K562 (cell line): ENCODE measurements at regions not wholly inside any gene's neighbourhood (a gene's known extent, or its start where the extent isn't known, plus 50 kb on each side); places are given as distances from the start of the nearest gene placed in this dataset.

ENCODE experiments used
- ATAC-seq: fragments of 200-7000 bp; cut with Tn5 transposase; 3 replicates; pipeline ENCODE4 v1.9.1; 2020; ENCODE audit warnings: moderate library complexity
- BruUV-seq: library from RNA; stranded (reverse); fragments of 400-500 nt; replicated peaks from 2 replicates; lab custom pipeline; 2021; lab: Mats Ljungman, UMichigan
- CTCF ChIA-PET: fragments of 300-600 bp; formaldehyde crosslinking; extraction: SDS; loops from one replicate; lab custom pipeline; 2021; ENCODE audit warnings: low intra/inter-chr PET ratio; lab: Yijun Ruan, JAX
- POLR2A ChIA-PET: fragments of 300-600, 350-650 bp; sonication (Branson Sonifier 250); formaldehyde crosslinking; extraction: SDS; loops from one replicate; lab custom pipeline; 2021; ENCODE audit warnings: antibody characterized with exemption, inconsistent platforms; lab: Yijun Ruan, JAX
- DNase-seq, 4 experiments: peaks; one replicate each; pipeline versions ENCODE4 v3.0.0 to v3.0.0-alpha.2; 2011 to 2018; ENCODE audit warnings: low spot score in 3 of 4, mixed read lengths in 3 of 4; ENCODE audit errors: extremely low read depth in 1 of 4
- FAIRE-seq: peaks from 2 replicates; lab custom pipeline; 2011; peaks lifted over from hg19 to GRCh38; lab: Jason Lieb, UNC
- H2AFZ ChIP-seq: 2 replicates; pipeline ENCODE4 v1.6.0; 2011; ENCODE audit warnings: low read depth, low read length, control low read depth, inconsistent platforms
- H3K27ac ChIP-seq: fragments of 200-600 bp; 3 replicates; pipeline ENCODE4 v1.8.0; 2011; ENCODE audit warnings: low read depth, mild to moderate bottlenecking, control low read depth, inconsistent platforms, low read length, moderate library complexity, mixed read lengths; ENCODE audit errors: extremely low read depth
- H3K27me3 ChIP-seq, 2 experiments: fragments of 300-600 bp in 1 of 2; 2 replicates in 1 of 2; 3 replicates in 1 of 2; pipeline versions ENCODE4 v1.6.0 to v1.8.0; 2011; ENCODE audit warnings: inconsistent platforms in 2 of 2, low read length in 2 of 2, mild to moderate bottlenecking in 1 of 2, mixed read lengths in 1 of 2, moderate library complexity in 1 of 2; ENCODE audit not compliant: control insufficient read depth in 2 of 2, insufficient read depth in 2 of 2
- H3K36me3 ChIP-seq: fragments of 300-600 bp; 3 replicates; pipeline ENCODE4 v1.8.0; 2011; ENCODE audit warnings: mild to moderate bottlenecking, low read length, inconsistent platforms; ENCODE audit not compliant: control insufficient read depth, insufficient read depth
- H3K4me1 ChIP-seq, 2 experiments: fragments of 200-600 bp in 1 of 2; replicated peaks in 1 of 2; 2 replicates in 1 of 2; 3 replicates in 1 of 2; pipeline versions ENCODE4 v1.5.1 to v1.8.0; 2011; ENCODE audit warnings: inconsistent platforms in 2 of 2, low read length in 2 of 2, mild to moderate bottlenecking in 1 of 2, mixed read lengths in 1 of 2, moderate library complexity in 1 of 2; ENCODE audit not compliant: control insufficient read depth in 2 of 2, insufficient read depth in 2 of 2
- H3K4me2 ChIP-seq: 2 replicates; pipeline ENCODE4 v1.6.1; 2011; ENCODE audit warnings: low read length, control low read depth, inconsistent platforms, mixed read lengths; ENCODE audit not compliant: insufficient read depth
- H3K4me3 ChIP-seq: fragments of 200-600 bp; sonication (generic), shearing (Covaris generic); 2 replicates; pipeline ENCODE4 v1.5.1; 2016; ENCODE audit warnings: control low read depth, inconsistent platforms
- H3K79me2 ChIP-seq: fragments of 200-600 bp; 3 replicates; pipeline ENCODE4 v1.8.0; 2011; ENCODE audit warnings: low read length, inconsistent platforms; ENCODE audit not compliant: control insufficient read depth, insufficient read depth
- H3K9ac ChIP-seq, 2 experiments: 2 replicates each; pipeline versions ENCODE4 v1.6.0 to v1.6.1; 2011; ENCODE audit warnings: low read depth in 2 of 2, low read length in 2 of 2, control low read depth in 1 of 2, inconsistent platforms in 1 of 2, mild to moderate bottlenecking in 1 of 2, mixed read lengths in 1 of 2; ENCODE audit not compliant: insufficient read depth in 1 of 2
- H3K9me1 ChIP-seq: one replicate; pipeline ENCODE4 v1.6.0; 2011; ENCODE audit warnings: inconsistent platforms, mild to moderate bottlenecking, low read length, moderate library complexity; ENCODE audit not compliant: control insufficient read depth, insufficient read depth
- H3K9me3 ChIP-seq: replicated peaks from 2 replicates; pipeline ENCODE4 v1.5.1; 2011; ENCODE audit warnings: low read depth, low read length, inconsistent platforms; ENCODE audit not compliant: control insufficient read depth, insufficient read depth
- H4K20me1 ChIP-seq: replicated peaks from 2 replicates; pipeline ENCODE4 v1.6.1; 2011; ENCODE audit warnings: low read length, inconsistent platforms, mixed read lengths; ENCODE audit not compliant: control insufficient read depth, insufficient read depth
- ZBTB40 ChIP-seq, 2 experiments: fragments of 450-650 bp in 1 of 2; sonication (generic) in 1 of 2; formaldehyde crosslinking in 1 of 2; IDR thresholded peaks; 2 replicates each; pipeline versions ENCODE4 v1.7.1 to v1.9.0; 2016 to 2022; ENCODE audit warnings: inconsistent platforms in 1 of 2, mild to moderate bottlenecking in 1 of 2, missing genetic modification reagents in 1 of 2
- ZNF436 ChIP-seq: fragments of 250-450, 450-650 bp; sonication (Bioruptor Pico); formaldehyde crosslinking; IDR thresholded peaks from 2 replicates; pipeline ENCODE4 v1.7.0; 2020; ENCODE audit warnings: mild to moderate bottlenecking
- WGBS: fragments of 100-300 bp; shearing (Covaris generic); methylation state at CpG from one replicate; pipeline ENCODE4 v1.1.6; 2016; ENCODE audit warnings: low coverage, mixed read lengths; ENCODE audit not compliant: insufficient coverage; ENCODE audit errors: missing lambda C conversion rate; 5-methylcytosine and 5-hydroxymethylcytosine counted together
- in situ Hi-C: fragments of 300-500 bp; cut with MboI; formaldehyde crosslinking; loops from 4 replicates; pipeline ENCODE4 v1.15.0; 2018; ENCODE audit warnings: inconsistent platforms, mixed read lengths
- intact Hi-C: fragments of 100-400 bp; cut with micrococcal nuclease; formaldehyde crosslinking; loops from 2 replicates; pipeline ENCODE4 v1.14.2; 2022

DNA sequence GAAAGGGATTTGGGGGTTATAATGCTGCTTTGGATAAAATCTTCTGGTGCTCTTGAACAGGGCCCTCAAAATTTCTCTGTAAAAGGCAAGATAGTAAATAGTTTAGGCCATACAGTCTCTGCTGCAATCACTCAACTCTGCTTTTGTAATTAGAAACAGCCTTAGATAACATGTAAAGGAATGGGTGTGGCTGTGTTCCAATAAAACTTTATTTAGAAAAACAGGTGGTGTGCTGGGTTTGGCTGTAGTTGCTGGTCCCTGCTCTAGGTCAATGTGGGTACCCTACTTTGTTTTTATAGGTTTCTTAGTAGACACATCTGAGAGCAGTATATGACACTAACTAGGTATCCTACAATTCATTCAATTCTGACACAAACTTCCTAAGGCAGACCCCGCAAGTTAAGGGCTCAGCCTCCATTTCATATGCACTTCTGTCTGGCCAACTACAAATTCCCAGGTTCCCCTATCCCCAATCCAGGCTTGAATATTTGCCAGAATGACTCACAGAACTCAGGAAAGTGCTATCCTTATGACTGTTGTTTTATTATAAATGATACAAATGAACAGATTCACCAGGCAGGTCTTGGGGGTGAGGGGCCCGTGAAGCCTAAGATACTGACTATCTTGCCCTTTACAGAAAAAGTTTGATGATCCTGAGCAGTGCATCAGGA is 349.9 kb downstream of the RPS24 start:
- H3K9ac ChIP-seq: no peak overlapping the region
- no peaks in the 10 kb centered on the region for H3K36me3 ChIP-seq
- intact Hi-C loops: no loop called here
- peaks cover 0 to 11% of the 10 kb centered on the region in 2 experiments; a peak in 3 of 5 replicates for H3K27me3 ChIP-seq
- ATAC-seq (no peak), DNase-seq (no peak), FAIRE-seq (no peak)
- ChIA-PET POLR2A (no interaction called here), CTCF (no interaction called here)
- no peak overlapping the region for H3K4me2 ChIP-seq
- H4K20me1 ChIP-seq: peaks cover 4% of the 10 kb centered on the region; the same call in 1 of the 2 replicates
- no peak overlapping the region for H2AFZ ChIP-seq
- H3K9me3 ChIP-seq: no peaks in the 10 kb centered on the region
- TF ChIP-seq ZBTB40 (IDR thresholded peaks at IDR 0.05) (peak; percentile 92), ZBTB40 (CRISPR knock-in tag; IDR thresholded peaks at IDR 0.05) (peak; percentile 71), ZNF436 (CRISPR knock-in tag) (no peak)
- in situ Hi-C loops: no loop called here
- no peak overlapping the region for H3K27ac ChIP-seq
- BruUV-seq: no TSS peak
- no peaks in the 10 kb centered on the region for H3K9me1 ChIP-seq
- WGBS: 0% methylated on average over 2 of the region's 2 CpGs
- H3K79me2 ChIP-seq: no peaks in the 10 kb centered on the region
- H3K4me3 ChIP-seq: no peak overlapping the region
- no peaks in the 10 kb centered on the region for H3K4me1 ChIP-seq
